Cardiac septum (tissue), 1 donor: ENCODE measurements at regions not wholly inside any gene's neighbourhood (a gene's known extent, or its start where the extent isn't known, plus 50 kb on each side); places are given as distances from the start of the nearest gene placed in this dataset.
"Not testable (repeated sequence)": the region's sequence is repeated elsewhere in the genome, so short reads cannot be mapped to it uniquely, and the experiment has no call there.

ENCODE experiments used
- DNase-seq: peaks from one replicate; pipeline ENCODE4 v3.0.0-alpha.2; 2020; ENCODE audit warnings: low spot score
- intact Hi-C: fragments of 100-400 bp; cut with DNase I; formaldehyde crosslinking; loops from one replicate; pipeline ENCODE4 v1.14.0; 2022
- donor health status: DM: no; HTN: no; CAD: no.

- intact Hi-C loops = no loop called here
- no peak for DNase-seq
Measured at GRCh38 chr4:104549736-104550135, 55.0 kb upstream of the CXXC4 start.

GRCh38 chr4:104559502-104559901, 64.8 kb upstream of the CXXC4 start:
- intact Hi-C loops = no loop called here
- no peak for DNase-seq

- no peak for DNase-seq
- intact Hi-C loops = no loop called here
Measured at GRCh38 chr4:104571341-104571740, 76.6 kb upstream of the CXXC4 start.

GRCh38 chr4:104574371-104574770, 79.7 kb upstream of the CXXC4 start:
- intact Hi-C loops = no loop called here
- no peak for DNase-seq

GRCh38 chr4:104575278-104575677, 80.6 kb upstream of the CXXC4 start:
- no peak for DNase-seq
- intact Hi-C loops = no loop called here

GRCh38 chr4:104577405-104577804, 82.7 kb upstream of the CXXC4 start:
- intact Hi-C loops = no loop called here
- DNase-seq = no peak

GRCh38 chr4:104581476-104581875, 86.8 kb upstream of the CXXC4 start:
- DNase-seq, intact Hi-C loops: not testable (repeated sequence)

- intact Hi-C loops, DNase-seq: not testable (repeated sequence)
Measured at GRCh38 chr4:104582056-104582455, 87.4 kb upstream of the CXXC4 start.

GRCh38 chr4:104589264-104589868, 94.7 kb upstream of the CXXC4 start:
- intact Hi-C loops = no loop called here
- no peak for DNase-seq

- DNase-seq = no peak
- intact Hi-C loops = no loop called here
Measured at GRCh38 chr4:104591510-104591911, 96.8 kb upstream of the CXXC4 start.

GRCh38 chr4:104592183-104592582, 97.5 kb upstream of the CXXC4 start:
- intact Hi-C loops = no loop called here
- no peak for DNase-seq

- intact Hi-C loops = no loop called here
- DNase-seq = no peak
Measured at GRCh38 chr4:104593019-104593418, 98.3 kb upstream of the CXXC4 start.

- intact Hi-C loops = no loop called here
Measured at GRCh38 chr4:104596189-104596588, 101.5 kb upstream of the CXXC4 start.

GRCh38 chr4:104615496-104615895, 120.8 kb upstream of the CXXC4 start:
- no peak for DNase-seq
- intact Hi-C loops = loop anchor here (10.0 kb wide), 2 partner anchors 121 to 179 kb away; partner anchors contain the start of gene CXXC4

More at GRCh38 chr4:104596189-104596588, 101.5 kb upstream of the CXXC4 start:
- DNase-seq = no peak

- intact Hi-C loops = loop anchor here (10.0 kb wide), 2 partner anchors 121 to 179 kb away; partner anchors contain the start of gene CXXC4
- no peak for DNase-seq
Measured at GRCh38 chr4:104615926-104616325, 121.2 kb upstream of the CXXC4 start.

- intact Hi-C loops = loop anchor here (10.0 kb wide), 2 partner anchors 122 to 178 kb away; partner anchors contain the start of gene CXXC4
- DNase-seq = peak; percentile 77
Measured at GRCh38 chr4:104616401-104616820, 121.7 kb upstream of the CXXC4 start.

GRCh38 chr4:104625706-104626105, 131.0 kb upstream of the CXXC4 start:
- intact Hi-C loops = no loop called here
- no peak for DNase-seq

GRCh38 chr4:104629601-104630000, 134.9 kb upstream of the CXXC4 start:
- intact Hi-C loops = no loop called here

GRCh38 chr4:104630272-104630671, 135.6 kb upstream of the CXXC4 start:
- intact Hi-C loops = no loop called here
- no peak for DNase-seq

More at GRCh38 chr4:104629601-104630000, 134.9 kb upstream of the CXXC4 start:
- no peak for DNase-seq

GRCh38 chr4:104631000-104631399, 136.3 kb upstream of the CXXC4 start:
- no peak for DNase-seq
- intact Hi-C loops = no loop called here

- no peak for DNase-seq
- intact Hi-C loops = no loop called here
Measured at GRCh38 chr4:104641418-104641817, 146.7 kb upstream of the CXXC4 start.

GRCh38 chr4:104642521-104642920, 147.8 kb upstream of the CXXC4 start:
- no peak for DNase-seq
- intact Hi-C loops = no loop called here
